IMR-90 (cell line): ENCODE measurements at regions not wholly inside any gene's neighbourhood (a gene's known extent, or its start where the extent isn't known, plus 50 kb on each side); places are given as distances from the start of the nearest gene placed in this dataset.
A peak's percentile ranks its signal among the peaks of the same experiment; 100 is the strongest.

Source experiments
- ATAC-seq: fragments of 200-7000 bp; cut with Tn5 transposase; 2 replicates; pipeline ENCODE4 v1.9.1; 2020; ENCODE audit warnings: low read depth, mild to moderate bottlenecking, moderate library complexity
- BruUV-seq: library from RNA; stranded (reverse); fragments of 400-500 nt; replicated peaks from 2 replicates; lab custom pipeline; 2021; lab: Mats Ljungman, UMichigan
- CTCF ChIA-PET: fragments of 300-600 bp; formaldehyde crosslinking; extraction: SDS; loops from one replicate; lab custom pipeline; 2021; ENCODE audit warnings: antibody characterized with exemption; lab: Yijun Ruan, JAX
- POLR2A ChIA-PET: fragments of 300-600 bp; sonication (Branson Sonifier 250); formaldehyde crosslinking; loops from one replicate; lab custom pipeline; 2022; ENCODE audit warnings: antibody characterized with exemption; ENCODE audit not compliant: unreplicated experiment; lab: Charles Lee
- DNase-seq: peaks from one replicate; pipeline ENCODE4 v3.0.0; 2013
- H2AFZ ChIP-seq: replicated peaks from 2 replicates; pipeline ENCODE3; 2013; ENCODE audit warnings: low read length, mild to moderate bottlenecking; ENCODE audit not compliant: poor library complexity
- H2AK5ac ChIP-seq: 2 replicates; pipeline ENCODE4 v1.6.1; 2013; ENCODE audit warnings: low read depth, low read length, inconsistent platforms
- H2AK9ac ChIP-seq: replicated peaks from 2 replicates; pipeline ENCODE3; 2013; ENCODE audit warnings: mild to moderate bottlenecking, low read depth, low read length, moderate library complexity; ENCODE audit not compliant: poor library complexity
- H2BK120ac ChIP-seq: 2 replicates; pipeline ENCODE4 v1.6.1; 2013; ENCODE audit warnings: low read depth, low read length, inconsistent platforms
- H2BK15ac ChIP-seq: 3 replicates; pipeline ENCODE4 v1.6.1; 2013; ENCODE audit warnings: low read depth, low read length, inconsistent platforms
- H2BK20ac ChIP-seq: 2 replicates; pipeline ENCODE4 v1.6.1; 2013; ENCODE audit warnings: low read depth, mild to moderate bottlenecking, inconsistent platforms, low read length, moderate library complexity
- H2BK5ac ChIP-seq: 2 replicates; pipeline ENCODE4 v1.6.1; 2013; ENCODE audit warnings: mild to moderate bottlenecking, low read depth, low read length, inconsistent platforms; ENCODE audit not compliant: poor library complexity, severe bottlenecking
- H3K14ac ChIP-seq: replicated peaks from 2 replicates; pipeline ENCODE4 v1.6.1; 2013; ENCODE audit warnings: low read depth, low read length, inconsistent platforms
- H3K18ac ChIP-seq: 2 replicates; pipeline ENCODE4 v1.6.1; 2013; ENCODE audit warnings: low read depth, low read length, control low read depth
- H3K23ac ChIP-seq: 2 replicates; pipeline ENCODE4 v1.6.1; 2013; ENCODE audit warnings: low read depth, low read length, inconsistent platforms
- H3K27ac ChIP-seq: 2 replicates; pipeline ENCODE4 v1.5.1; 2013; ENCODE audit warnings: mild to moderate bottlenecking, control low read depth, low read length; ENCODE audit not compliant: insufficient read depth
- H3K27me3 ChIP-seq: 2 replicates; pipeline ENCODE4 v1.6.1; 2013; ENCODE audit warnings: low read length; ENCODE audit not compliant: control insufficient read depth, insufficient read depth
- H3K36me3 ChIP-seq: 2 replicates; pipeline ENCODE4 v1.6.1; 2013; ENCODE audit warnings: low read length, mixed read lengths; ENCODE audit not compliant: control insufficient read depth, insufficient read depth
- H3K4ac ChIP-seq: 2 replicates; pipeline ENCODE4 v1.6.1; 2013; ENCODE audit warnings: low read depth, low read length, inconsistent platforms
- H3K4me1 ChIP-seq: 2 replicates; pipeline ENCODE4 v1.6.1; 2013; ENCODE audit warnings: low read length, mixed read lengths; ENCODE audit not compliant: control insufficient read depth, insufficient read depth
- H3K4me2 ChIP-seq: 2 replicates; pipeline ENCODE4 v1.6.1; 2013; ENCODE audit warnings: low read depth, mild to moderate bottlenecking, control low read depth, low read length, moderate library complexity
- H3K4me3 ChIP-seq: 2 replicates; pipeline ENCODE4 v1.5.1; 2013; ENCODE audit warnings: low read depth, mild to moderate bottlenecking, control low read depth, low read length, moderate library complexity; ENCODE audit not compliant: insufficient read depth
- H3K56ac ChIP-seq: 2 replicates; pipeline ENCODE4 v1.6.1; 2013; ENCODE audit warnings: low read length, inconsistent platforms; ENCODE audit not compliant: insufficient read depth; ENCODE audit errors: extremely low read depth
- H3K79me1 ChIP-seq, 2 experiments: 2 replicates each; pipeline ENCODE4 v1.6.1; 2013; ENCODE audit warnings: low read length in 2 of 2, inconsistent platforms in 1 of 2, low read depth in 1 of 2
- H3K9ac ChIP-seq: 2 replicates; pipeline ENCODE4 v1.6.1; 2013; ENCODE audit warnings: low read depth, low read length, control low read depth
- H3K9me1 ChIP-seq: 2 replicates; pipeline ENCODE4 v1.6.1; 2013; ENCODE audit warnings: low read length, inconsistent platforms; ENCODE audit not compliant: insufficient read depth
- H3K9me3 ChIP-seq: 2 replicates; pipeline ENCODE4 v1.6.1; 2013; ENCODE audit warnings: low read length; ENCODE audit not compliant: control insufficient read depth, insufficient read depth
- H4K20me1 ChIP-seq: 2 replicates; pipeline ENCODE4 v1.6.1; 2013; ENCODE audit warnings: low read length, inconsistent platforms; ENCODE audit not compliant: insufficient read depth
- H4K5ac ChIP-seq: 2 replicates; pipeline ENCODE4 v1.6.1; 2013; ENCODE audit warnings: mild to moderate bottlenecking, low read depth, low read length, control low read depth
- H4K8ac ChIP-seq, 2 experiments: 2 replicates each; pipeline ENCODE4 v1.6.1; 2013; ENCODE audit warnings: low read depth in 2 of 2, low read length in 2 of 2, control low read depth in 1 of 2, inconsistent platforms in 1 of 2
- H4K91ac ChIP-seq: 2 replicates; pipeline ENCODE4 v1.6.1; 2013; ENCODE audit warnings: low read depth, low read length, inconsistent platforms; ENCODE audit not compliant: insufficient read depth
- CEBPB ChIP-seq: IDR thresholded peaks from 2 replicates; pipeline ENCODE4 v1.6.1; 2012; ENCODE audit warnings: low read depth, low read length, improper control_type of control experiment
- CTCF ChIP-seq: conservative IDR thresholded peaks from 2 replicates; pipeline ENCODE4 v1.5.1; 2012; ENCODE audit warnings: mild to moderate bottlenecking, low read depth, low read length, improper control_type of control experiment
- MAFK ChIP-seq: IDR thresholded peaks from 2 replicates; pipeline ENCODE4 v1.6.1; 2012; ENCODE audit warnings: low read depth, low read length, improper control_type of control experiment
- RAD21 ChIP-seq: IDR thresholded peaks from 2 replicates; pipeline ENCODE4 v1.6.1; 2012; ENCODE audit warnings: low read length, improper control_type of control experiment
- SMC3 ChIP-seq: fragments of 150-350 bp; IDR thresholded peaks from 2 replicates; pipeline ENCODE4 v1.6.1; 2016; ENCODE audit warnings: low read depth, mild to moderate bottlenecking, antibody characterized with exemption, low read length, moderate library complexity
- WGBS, 2 experiments: methylation state at CpG; one replicate each; pipeline versions ENCODE4 v1.1.5 to v1.1.7; 2013; ENCODE audit warnings: missing lambda C conversion rate in 2 of 2; ENCODE audit not compliant: insufficient read length in 1 of 2; ENCODE audit errors: extremely low coverage in 2 of 2; 5-methylcytosine and 5-hydroxymethylcytosine counted together
- dilution Hi-C: fragments of 300-500 bp; cut with HindIII; formaldehyde crosslinking; loops from one replicate; pipeline ENCODE4 v1.14.3; 2018; ENCODE audit warnings: low sequenced_read_pairs; ENCODE audit not compliant: unreplicated experiment
- in situ Hi-C: fragments of 300-500 bp; cut with MboI; formaldehyde crosslinking; loops from 3 replicates; pipeline ENCODE4 v1.14.3; 2019; ENCODE audit warnings: low sequenced_read_pairs, inconsistent platforms, mixed read lengths
- intact Hi-C: fragments of 100-400 bp; cut with micrococcal nuclease; formaldehyde crosslinking; loops from 2 replicates; pipeline ENCODE4 v1.10.0; 2022

- Histone ChIP-seq H4K20me1 (no peaks in the 10 kb centered on the region), H3K36me3 (no peaks in the 10 kb centered on the region), H2AFZ (no peak overlapping the region), H2BK20ac (no peak overlapping the region), H3K27ac (no peak overlapping the region), H3K4me2 (no peak overlapping the region), H3K14ac (no peak overlapping the region), H3K56ac (no peak overlapping the region), H4K91ac (no peak overlapping the region), H2AK5ac (no peak overlapping the region), H3K18ac (no peak overlapping the region), H2AK9ac (no peak overlapping the region), H3K4me1 (no peaks in the 10 kb centered on the region), H3K4me3 (no peak overlapping the region), H2BK120ac (no peak overlapping the region), H3K27me3 (no peaks in the 10 kb centered on the region), H2BK15ac (no peak overlapping the region), H4K5ac (no peak overlapping the region), H3K9me1 (no peaks in the 10 kb centered on the region), H4K8ac (no peak overlapping the region), H3K9ac (no peak overlapping the region), H3K4ac (no peak overlapping the region), H3K79me1 (no peaks in the 10 kb centered on the region), H2BK5ac (no peak overlapping the region), H3K23ac (no peak overlapping the region), H3K9me3 (no peaks in the 10 kb centered on the region)
- peak; percentile 37 for DNase-seq
- ChIA-PET CTCF (interaction anchor here (0.7 kb wide), 1 partner anchor 16 kb away, joined by 3 read pairs; no protein-coding TSS in a partner anchor), POLR2A (no interaction called here)
- in situ Hi-C loops, result no loop called here
- dilution Hi-C loops, result no loop called here
- intact Hi-C loops, result no loop called here
- no TSS peak for BruUV-seq
- TF ChIP-seq CEBPB (no peak), SMC3 (no peak), CTCF (no peak), MAFK (peak; percentile 23; the same call in 1 of the 2 replicates), RAD21 (no peak)
- no peak for ATAC-seq
- 63% methylated on average over 1 of the region's 1 CpG; no CpG with 5 or more reads in 1 of the 2 experiments for WGBS, 2 experiments
These were observed 287.1 kb upstream of the ADGRL4 start for GRCh38 chr1:79293611-79294010.
